Endothelial cell (in vitro differentiated cells): ENCODE measurements at regions not wholly inside any gene's neighbourhood (a gene's known extent, or its start where the extent isn't known, plus 50 kb on each side); places are given as distances from the start of the nearest gene placed in this dataset.
A peak's percentile ranks its signal among the peaks of the same experiment; 100 is the strongest.

Experiments used
- DNase-seq: peaks from one replicate; pipeline ENCODE4 v3.0.0; 2021; ENCODE audit warnings: low spot score
- H3K27ac Mint-ChIP-seq: one replicate; pipeline ENCODE4 v1.8.0; 2021; ENCODE audit warnings: mixed read lengths, inconsistent platforms; ENCODE audit not compliant: unreplicated experiment
- H3K27me3 Mint-ChIP-seq: one replicate; pipeline ENCODE4 v1.8.0; 2021; ENCODE audit warnings: mild to moderate bottlenecking, moderate library complexity, mixed read lengths, inconsistent platforms; ENCODE audit not compliant: unreplicated experiment
- H3K36me3 Mint-ChIP-seq: one replicate; pipeline ENCODE4 v1.8.0; 2021; ENCODE audit warnings: mild to moderate bottlenecking, low read depth, mixed read lengths, inconsistent platforms; ENCODE audit not compliant: unreplicated experiment
- H3K4me1 Mint-ChIP-seq: one replicate; pipeline ENCODE4 v1.8.0; 2021; ENCODE audit warnings: mild to moderate bottlenecking, mixed read lengths, inconsistent platforms; ENCODE audit not compliant: unreplicated experiment
- H3K4me3 Mint-ChIP-seq: one replicate; pipeline ENCODE4 v1.8.0; 2021; ENCODE audit warnings: mild to moderate bottlenecking, mixed read lengths, inconsistent platforms; ENCODE audit not compliant: unreplicated experiment
- H3K9me3 Mint-ChIP-seq: one replicate; pipeline ENCODE4 v1.8.0; 2021; ENCODE audit warnings: mixed read lengths, inconsistent platforms; ENCODE audit not compliant: unreplicated experiment
- TF ChIP-seq, protein P1 (sequence below): fragments of 200-600 bp; sonication (generic); IDR thresholded peaks from one replicate; pipeline ENCODE4 v1.5.0; 2021; ENCODE audit warnings: antibody characterized with exemption; ENCODE audit not compliant: unreplicated experiment

DNA sequence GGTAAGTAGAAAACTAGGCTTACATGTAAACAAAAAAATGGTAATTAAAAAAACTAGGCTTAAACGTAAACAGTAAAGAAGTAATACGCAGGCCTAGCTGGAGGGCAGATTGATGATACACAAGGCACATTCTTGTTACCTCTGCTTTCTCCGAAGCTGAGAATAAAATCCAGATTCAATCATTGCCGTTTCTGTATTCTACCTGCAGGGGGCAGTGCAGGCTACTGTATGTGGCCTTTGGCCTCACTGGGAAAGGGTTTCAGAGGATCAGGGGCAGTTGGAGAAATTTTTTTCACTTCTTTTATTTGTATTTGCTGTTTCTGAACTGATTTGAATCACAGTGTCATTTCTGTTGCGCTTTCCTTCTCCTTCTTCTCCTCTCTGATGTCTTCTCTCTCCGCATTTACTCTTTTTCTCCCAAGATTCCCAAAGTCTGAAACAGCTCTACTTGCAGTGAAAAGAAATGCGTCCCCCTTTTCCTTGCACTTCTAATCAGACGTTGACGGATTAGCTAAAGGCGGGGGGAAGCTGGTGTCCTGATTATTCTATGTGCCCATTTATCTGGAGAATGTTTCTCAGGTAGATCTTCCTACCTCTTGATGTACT, 67.1 kb upstream of the MCTP2 start:
- H3K4me1 Mint-ChIP-seq, result no peaks in the 10 kb centered on the region
- TF ChIP-seq, protein P1, sequence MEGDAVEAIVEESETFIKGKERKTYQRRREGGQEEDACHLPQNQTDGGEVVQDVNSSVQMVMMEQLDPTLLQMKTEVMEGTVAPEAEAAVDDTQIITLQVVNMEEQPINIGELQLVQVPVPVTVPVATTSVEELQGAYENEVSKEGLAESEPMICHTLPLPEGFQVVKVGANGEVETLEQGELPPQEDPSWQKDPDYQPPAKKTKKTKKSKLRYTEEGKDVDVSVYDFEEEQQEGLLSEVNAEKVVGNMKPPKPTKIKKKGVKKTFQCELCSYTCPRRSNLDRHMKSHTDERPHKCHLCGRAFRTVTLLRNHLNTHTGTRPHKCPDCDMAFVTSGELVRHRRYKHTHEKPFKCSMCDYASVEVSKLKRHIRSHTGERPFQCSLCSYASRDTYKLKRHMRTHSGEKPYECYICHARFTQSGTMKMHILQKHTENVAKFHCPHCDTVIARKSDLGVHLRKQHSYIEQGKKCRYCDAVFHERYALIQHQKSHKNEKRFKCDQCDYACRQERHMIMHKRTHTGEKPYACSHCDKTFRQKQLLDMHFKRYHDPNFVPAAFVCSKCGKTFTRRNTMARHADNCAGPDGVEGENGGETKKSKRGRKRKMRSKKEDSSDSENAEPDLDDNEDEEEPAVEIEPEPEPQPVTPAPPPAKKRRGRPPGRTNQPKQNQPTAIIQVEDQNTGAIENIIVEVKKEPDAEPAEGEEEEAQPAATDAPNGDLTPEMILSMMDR, result peak; percentile 86
- H3K4me3 Mint-ChIP-seq, result no peak overlapping the region
- H3K27me3 Mint-ChIP-seq, result peaks cover 1% of the 10 kb centered on the region
- DNase-seq, result peak; percentile 70
- H3K36me3 Mint-ChIP-seq, result no peaks in the 10 kb centered on the region
- H3K9me3 Mint-ChIP-seq, result no peaks in the 10 kb centered on the region
- H3K27ac Mint-ChIP-seq, result no peak overlapping the region

DNA sequence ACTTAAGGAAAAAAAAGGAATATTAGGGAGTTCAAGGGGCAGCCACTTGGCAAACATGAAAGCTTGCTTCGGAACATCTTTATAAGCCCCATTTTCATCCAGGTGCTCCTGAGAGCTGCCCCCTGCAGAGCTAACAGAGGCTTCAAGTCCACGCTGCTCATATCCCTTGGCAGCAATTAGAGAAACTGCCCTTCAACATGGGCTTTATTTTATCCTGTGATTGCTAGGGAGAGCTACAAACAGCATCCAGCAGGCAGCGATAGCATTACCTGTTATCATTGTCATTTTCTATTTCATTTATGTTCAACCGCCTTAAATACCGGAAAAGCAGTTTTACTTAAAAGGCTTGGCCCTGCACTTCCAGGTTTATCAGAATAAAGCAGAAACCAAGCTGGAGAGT, 68.4 kb upstream of the MCTP2 start:
- Mint-ChIP-seq H3K36me3 (no peaks in the 10 kb centered on the region), H3K27ac (no peak overlapping the region), H3K4me3 (no peak overlapping the region), H3K9me3 (no peaks in the 10 kb centered on the region), H3K4me1 (no peaks in the 10 kb centered on the region), H3K27me3 (peaks cover 1% of the 10 kb centered on the region)
- TF ChIP-seq, protein P1, result no peak
- DNase-seq, result no peak

DNA sequence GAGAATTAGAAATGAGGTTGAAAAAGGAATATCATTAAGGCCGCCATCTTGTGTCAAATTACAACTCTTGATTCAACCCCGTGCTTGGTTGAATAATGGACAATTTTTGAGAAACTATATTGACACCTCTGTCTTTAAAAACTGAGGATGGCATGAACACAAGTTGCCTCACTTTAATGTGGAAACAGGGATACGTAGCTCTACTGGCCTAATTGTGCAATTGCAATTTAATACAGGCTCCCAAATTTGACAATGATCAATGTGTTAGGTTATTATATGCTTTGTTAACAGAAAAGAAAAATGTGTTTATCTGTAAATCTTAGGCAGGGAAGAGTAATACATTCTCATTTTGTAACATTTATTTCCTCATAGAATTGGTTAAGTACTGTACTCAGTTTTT, 77.1 kb upstream of the MCTP2 start:
- H3K9me3 Mint-ChIP-seq, result no peaks in the 10 kb centered on the region
- no peak for DNase-seq
- TF ChIP-seq, protein P1, result peak; percentile 25
- no peak overlapping the region for H3K27ac Mint-ChIP-seq
- no peaks in the 10 kb centered on the region for H3K36me3 Mint-ChIP-seq
- no peaks in the 10 kb centered on the region for H3K4me1 Mint-ChIP-seq
- H3K4me3 Mint-ChIP-seq, result no peak overlapping the region
- H3K27me3 Mint-ChIP-seq, result no peaks in the 10 kb centered on the region

DNA sequence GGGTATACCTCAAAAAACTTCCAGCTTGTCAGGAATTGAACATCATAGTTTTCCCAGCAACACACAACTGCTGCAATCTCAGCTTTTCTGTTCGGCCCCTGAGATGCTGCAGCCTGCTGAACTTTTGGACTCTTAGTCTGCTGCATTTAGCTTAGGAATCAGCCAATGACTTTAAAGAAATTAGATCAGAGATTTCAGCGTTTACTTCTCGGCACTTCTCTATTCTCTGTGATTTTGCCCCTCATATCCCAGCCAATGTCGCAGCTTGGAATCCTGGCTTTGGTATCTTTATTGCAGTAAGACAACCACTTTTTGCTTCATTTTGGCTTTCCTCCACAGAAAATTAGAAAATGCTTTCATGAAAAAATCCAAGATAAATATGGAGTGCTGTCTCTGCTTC, 86.3 kb upstream of the MCTP2 start:
- no peaks in the 10 kb centered on the region for H3K4me1 Mint-ChIP-seq
- no peaks in the 10 kb centered on the region for H3K27me3 Mint-ChIP-seq

DNA sequence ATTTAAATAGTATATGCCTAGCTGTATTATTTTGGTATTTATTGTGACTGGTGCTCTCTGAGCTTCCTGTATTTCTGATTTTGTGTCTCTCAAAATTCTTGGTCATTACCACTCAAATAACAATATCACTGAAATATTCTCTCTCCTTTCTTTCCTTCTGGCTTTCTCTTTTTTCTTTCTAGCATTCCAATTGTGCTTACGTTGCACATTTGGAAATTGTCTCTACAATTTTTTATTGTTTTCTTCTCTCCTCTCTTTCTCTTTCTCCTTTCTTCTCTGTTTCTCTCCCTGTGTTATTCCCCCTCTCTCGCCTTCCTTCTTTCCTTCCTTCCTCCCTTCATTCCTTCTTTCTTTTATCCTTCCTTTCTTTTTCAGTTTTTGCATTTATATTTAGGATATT, 89.6 kb upstream of the MCTP2 start:
- Mint-ChIP-seq H3K4me1 (no peaks in the 10 kb centered on the region), H3K4me3 (no peak overlapping the region), H3K27me3 (no peaks in the 10 kb centered on the region), H3K36me3 (no peaks in the 10 kb centered on the region), H3K9me3 (no peaks in the 10 kb centered on the region), H3K27ac (no peak overlapping the region)
- no peak for DNase-seq
- TF ChIP-seq, protein P1, result no peak

More for the DNA sequence above, 86.3 kb upstream of the MCTP2 start:
- no peak overlapping the region for H3K27ac Mint-ChIP-seq
- DNase-seq, result no peak
- TF ChIP-seq, protein P1, result no peak
- no peaks in the 10 kb centered on the region for H3K9me3 Mint-ChIP-seq
- H3K36me3 Mint-ChIP-seq, result no peaks in the 10 kb centered on the region
- H3K4me3 Mint-ChIP-seq, result no peak overlapping the region
